ENCODE measurements at regions not wholly inside any gene's neighbourhood (a gene's known extent, or its start where the extent isn't known, plus 50 kb on each side); places are given as distances from the start of the nearest gene placed in this dataset.

- no peak for TF ChIP-seq CTCF (IDR thresholded peaks at IDR 0.05; ENCODE audit: extremely low read depth, low read depth, low read length)
- no peaks in the 10 kb centered on the region for H3K4me1 ChIP-seq (ENCODE audit: insufficient read depth, low read length)
- H4K20me1 ChIP-seq (ENCODE audit: insufficient read depth, low read length) = no peaks in the 10 kb centered on the region
- H2AFZ ChIP-seq (ENCODE audit: low read length) = no peak overlapping the region
- no peaks in the 10 kb centered on the region for H3K79me2 ChIP-seq (ENCODE audit: insufficient read depth, low read length)
- no peak for DNase-seq (ENCODE audit: insufficient read length, low spot score, missing footprints)
- no peak overlapping the region for H3K27ac ChIP-seq (ENCODE audit: low read depth, low read length)
- no peak overlapping the region for H3K4me3 ChIP-seq (ENCODE audit: insufficient read depth, low read length)
- no peaks in the 10 kb centered on the region for H3K27me3 ChIP-seq (ENCODE audit: insufficient read depth, low read length)
- no peaks in the 10 kb centered on the region for H3K36me3 ChIP-seq (ENCODE audit: insufficient read depth, low read length)
- no peaks in the 10 kb centered on the region for H3K9me3 ChIP-seq (ENCODE audit: low read depth, low read length)
- no peak overlapping the region for H3K4me2 ChIP-seq (ENCODE audit: insufficient read depth, low read length)
Observed at GRCh38 chr1:78383923-78384322, 106.9 kb upstream of the PTGFR start.

GRCh38 chr1:78385744-78386462 is 104.9 kb upstream of the PTGFR start:
- no peak overlapping the region for H2AFZ ChIP-seq (ENCODE audit: low read length)
- no peaks in the 10 kb centered on the region for H3K36me3 ChIP-seq (ENCODE audit: insufficient read depth, low read length)
- no peaks in the 10 kb centered on the region for H4K20me1 ChIP-seq (ENCODE audit: insufficient read depth, low read length)
- H3K4me1 ChIP-seq (ENCODE audit: insufficient read depth, low read length) = no peaks in the 10 kb centered on the region
- no peaks in the 10 kb centered on the region for H3K9me3 ChIP-seq (ENCODE audit: low read depth, low read length)
- no peaks in the 10 kb centered on the region for H3K79me2 ChIP-seq (ENCODE audit: insufficient read depth, low read length)
- H3K4me2 ChIP-seq (ENCODE audit: insufficient read depth, low read length) = no peak overlapping the region
- no peaks in the 10 kb centered on the region for H3K27me3 ChIP-seq (ENCODE audit: insufficient read depth, low read length)
- H3K4me3 ChIP-seq (ENCODE audit: insufficient read depth, low read length) = no peak overlapping the region
- DNase-seq (ENCODE audit: insufficient read length, low spot score, missing footprints) = no peak
- TF ChIP-seq CTCF (IDR thresholded peaks at IDR 0.05; ENCODE audit: extremely low read depth, low read depth, low read length) = no peak
- H3K27ac ChIP-seq (ENCODE audit: low read depth, low read length) = no peak overlapping the region

DNA sequence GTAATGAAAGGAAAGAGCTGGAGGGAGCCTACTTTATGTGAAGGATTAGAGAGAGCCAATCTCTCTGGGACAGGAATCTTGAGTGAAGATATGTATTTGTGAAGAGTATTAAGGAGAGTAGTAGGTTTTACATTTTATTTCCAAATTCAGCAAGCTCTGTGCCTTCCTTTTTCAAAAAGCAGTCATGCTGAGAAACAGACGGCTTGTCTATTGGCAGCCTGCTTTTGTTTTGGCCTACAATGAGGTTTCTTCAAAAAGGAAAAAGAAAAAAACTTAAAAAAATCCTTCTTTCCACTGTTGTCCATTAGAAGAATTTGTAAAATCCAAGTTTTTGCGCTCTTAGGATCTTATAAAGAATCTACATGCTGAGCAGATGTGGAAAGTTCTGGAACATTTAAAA is 103.6 kb upstream of the PTGFR start:
- Histone ChIP-seq H3K27me3 (ENCODE audit: insufficient read depth, low read length) (no peaks in the 10 kb centered on the region), H3K4me2 (ENCODE audit: insufficient read depth, low read length) (no peak overlapping the region), H3K4me3 (ENCODE audit: insufficient read depth, low read length) (no peak overlapping the region), H3K36me3 (ENCODE audit: insufficient read depth, low read length) (no peaks in the 10 kb centered on the region), H3K4me1 (ENCODE audit: insufficient read depth, low read length) (no peaks in the 10 kb centered on the region), H3K79me2 (ENCODE audit: insufficient read depth, low read length) (no peaks in the 10 kb centered on the region), H2AFZ (ENCODE audit: low read length) (no peak overlapping the region), H3K27ac (ENCODE audit: low read depth, low read length) (no peak overlapping the region), H4K20me1 (ENCODE audit: insufficient read depth, low read length) (no peaks in the 10 kb centered on the region), H3K9me3 (ENCODE audit: low read depth, low read length) (no peaks in the 10 kb centered on the region)
- no peak for DNase-seq (ENCODE audit: insufficient read length, low spot score, missing footprints)
- TF ChIP-seq CTCF (IDR thresholded peaks at IDR 0.05; ENCODE audit: extremely low read depth, low read depth, low read length) = no peak

GRCh38 chr1:78387871-78388270 is 102.9 kb upstream of the PTGFR start:
- Histone ChIP-seq H3K4me2 (ENCODE audit: insufficient read depth, low read length) (no peak overlapping the region), H3K27me3 (ENCODE audit: insufficient read depth, low read length) (no peaks in the 10 kb centered on the region)
- no peak for DNase-seq (ENCODE audit: insufficient read length, low spot score, missing footprints)

More at GRCh38 chr1:78387871-78388270, 102.9 kb upstream of the PTGFR start:
- H3K9me3 ChIP-seq (ENCODE audit: low read depth, low read length) = no peaks in the 10 kb centered on the region
- no peak overlapping the region for H3K27ac ChIP-seq (ENCODE audit: low read depth, low read length)
- no peak overlapping the region for H2AFZ ChIP-seq (ENCODE audit: low read length)
- no peak overlapping the region for H3K4me3 ChIP-seq (ENCODE audit: insufficient read depth, low read length)
- H4K20me1 ChIP-seq (ENCODE audit: insufficient read depth, low read length) = no peaks in the 10 kb centered on the region
- no peaks in the 10 kb centered on the region for H3K79me2 ChIP-seq (ENCODE audit: insufficient read depth, low read length)
- no peaks in the 10 kb centered on the region for H3K4me1 ChIP-seq (ENCODE audit: insufficient read depth, low read length)
- TF ChIP-seq CTCF (IDR thresholded peaks at IDR 0.05; ENCODE audit: extremely low read depth, low read depth, low read length) = no peak
- H3K36me3 ChIP-seq (ENCODE audit: insufficient read depth, low read length) = no peaks in the 10 kb centered on the region

Data from osteoblast (primary cell).